ENCODE measurements at regions not wholly inside any gene's neighbourhood (a gene's known extent, or its start where the extent isn't known, plus 50 kb on each side); places are given as distances from the start of the nearest gene placed in this dataset.
"Not testable (repeated sequence)": the region's sequence is repeated elsewhere in the genome, so short reads cannot be mapped to it uniquely, and the experiment has no call there.

DNA sequence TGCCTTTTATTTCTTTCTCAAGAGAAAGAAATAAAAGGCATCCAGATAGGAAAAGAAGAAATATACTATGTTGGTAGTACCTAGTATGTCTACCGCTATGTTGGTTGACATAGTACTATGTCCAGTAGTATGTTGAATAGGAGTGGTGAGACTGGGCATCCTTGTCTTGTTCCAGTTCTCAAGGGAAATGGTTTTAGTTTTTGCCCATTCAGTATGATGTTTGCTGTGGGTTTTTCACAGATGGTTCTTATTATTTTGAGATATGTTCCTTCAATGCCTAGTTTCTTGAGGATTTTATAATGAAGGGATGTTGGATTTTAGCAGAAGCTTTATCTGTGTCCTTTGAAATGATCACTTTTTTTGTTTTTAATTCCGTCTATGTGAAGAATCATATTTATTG lies 53.0 kb upstream of the CSNK1A1L start:
- DNase-seq (ENCODE audit: low read depth), result no peak
- no peak overlapping the region for H3K4me3 ChIP-seq (ENCODE audit: control insufficient read depth, low read depth, low read length)
- TF ChIP-seq, protein P1, sequence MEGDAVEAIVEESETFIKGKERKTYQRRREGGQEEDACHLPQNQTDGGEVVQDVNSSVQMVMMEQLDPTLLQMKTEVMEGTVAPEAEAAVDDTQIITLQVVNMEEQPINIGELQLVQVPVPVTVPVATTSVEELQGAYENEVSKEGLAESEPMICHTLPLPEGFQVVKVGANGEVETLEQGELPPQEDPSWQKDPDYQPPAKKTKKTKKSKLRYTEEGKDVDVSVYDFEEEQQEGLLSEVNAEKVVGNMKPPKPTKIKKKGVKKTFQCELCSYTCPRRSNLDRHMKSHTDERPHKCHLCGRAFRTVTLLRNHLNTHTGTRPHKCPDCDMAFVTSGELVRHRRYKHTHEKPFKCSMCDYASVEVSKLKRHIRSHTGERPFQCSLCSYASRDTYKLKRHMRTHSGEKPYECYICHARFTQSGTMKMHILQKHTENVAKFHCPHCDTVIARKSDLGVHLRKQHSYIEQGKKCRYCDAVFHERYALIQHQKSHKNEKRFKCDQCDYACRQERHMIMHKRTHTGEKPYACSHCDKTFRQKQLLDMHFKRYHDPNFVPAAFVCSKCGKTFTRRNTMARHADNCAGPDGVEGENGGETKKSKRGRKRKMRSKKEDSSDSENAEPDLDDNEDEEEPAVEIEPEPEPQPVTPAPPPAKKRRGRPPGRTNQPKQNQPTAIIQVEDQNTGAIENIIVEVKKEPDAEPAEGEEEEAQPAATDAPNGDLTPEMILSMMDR (conservative IDR thresholded peaks at IDR 0.05; ENCODE audit: control insufficient read depth, insufficient read depth, low read depth, low read length), result no peak

GRCh38 chr13:37155613-37156097 lies 50.2 kb upstream of the CSNK1A1L start:
- H3K4me3 ChIP-seq (ENCODE audit: control insufficient read depth, low read depth, low read length); DNase-seq (ENCODE audit: low read depth): not testable (repeated sequence)

Data from fibroblast of mammary gland (primary cell).